ENCODE measurements at regions not wholly inside any gene's neighbourhood (a gene's known extent, or its start where the extent isn't known, plus 50 kb on each side); places are given as distances from the start of the nearest gene placed in this dataset.
A peak's percentile ranks its signal among the peaks of the same experiment; 100 is the strongest.
"Not testable (repeated sequence)": the region's sequence is repeated elsewhere in the genome, so short reads cannot be mapped to it uniquely, and the experiment has no call there.

DNA sequence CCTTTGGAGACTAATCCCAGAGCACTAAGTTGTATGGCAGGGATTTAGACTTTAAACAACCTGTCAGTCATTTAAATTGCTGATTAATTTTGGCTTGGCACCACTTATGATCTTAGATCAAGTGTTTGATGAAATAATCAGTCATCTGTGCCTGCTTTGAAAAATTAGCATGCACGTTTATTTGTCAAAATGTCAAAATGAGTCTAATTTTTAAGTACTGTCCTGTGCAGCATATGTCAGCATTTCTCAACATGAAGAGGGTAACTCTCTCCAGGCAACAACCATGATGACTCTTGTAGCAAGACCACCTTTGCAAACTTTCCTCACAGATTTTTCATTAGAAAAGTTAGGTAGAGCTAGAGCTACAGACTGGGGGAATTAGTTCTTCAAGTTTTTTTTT, 155.7 kb upstream of the GJE1 start:
- intact Hi-C loops (cut with micrococcal nuclease; ENCODE audit: unreplicated experiment) = no loop called here
- H3K36me3 ChIP-seq (ENCODE audit: low read depth) = no peaks in the 10 kb centered on the region
- TF ChIP-seq, protein P1, sequence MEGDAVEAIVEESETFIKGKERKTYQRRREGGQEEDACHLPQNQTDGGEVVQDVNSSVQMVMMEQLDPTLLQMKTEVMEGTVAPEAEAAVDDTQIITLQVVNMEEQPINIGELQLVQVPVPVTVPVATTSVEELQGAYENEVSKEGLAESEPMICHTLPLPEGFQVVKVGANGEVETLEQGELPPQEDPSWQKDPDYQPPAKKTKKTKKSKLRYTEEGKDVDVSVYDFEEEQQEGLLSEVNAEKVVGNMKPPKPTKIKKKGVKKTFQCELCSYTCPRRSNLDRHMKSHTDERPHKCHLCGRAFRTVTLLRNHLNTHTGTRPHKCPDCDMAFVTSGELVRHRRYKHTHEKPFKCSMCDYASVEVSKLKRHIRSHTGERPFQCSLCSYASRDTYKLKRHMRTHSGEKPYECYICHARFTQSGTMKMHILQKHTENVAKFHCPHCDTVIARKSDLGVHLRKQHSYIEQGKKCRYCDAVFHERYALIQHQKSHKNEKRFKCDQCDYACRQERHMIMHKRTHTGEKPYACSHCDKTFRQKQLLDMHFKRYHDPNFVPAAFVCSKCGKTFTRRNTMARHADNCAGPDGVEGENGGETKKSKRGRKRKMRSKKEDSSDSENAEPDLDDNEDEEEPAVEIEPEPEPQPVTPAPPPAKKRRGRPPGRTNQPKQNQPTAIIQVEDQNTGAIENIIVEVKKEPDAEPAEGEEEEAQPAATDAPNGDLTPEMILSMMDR (conservative IDR thresholded peaks at IDR 0.05) = no peak
- TF ChIP-seq EZH2 (IDR thresholded peaks at IDR 0.05; ENCODE audit: low read depth) = no peak
- no peaks in the 10 kb centered on the region for H3K9me2 ChIP-seq (ENCODE audit: insufficient read depth)
- no TSS peak for BruUV-seq (replicated peaks)
- H3K4me2 ChIP-seq = no peak overlapping the region
- no peaks in the 10 kb centered on the region for H3F3A ChIP-seq (ENCODE audit: insufficient read depth, low read depth)
- H3K4me3 ChIP-seq = no peak overlapping the region
- no peaks in the 10 kb centered on the region for H3K79me2 ChIP-seq (ENCODE audit: low read depth)
- H3K9me3 ChIP-seq (ENCODE audit: insufficient read depth, low read depth) = no peaks in the 10 kb centered on the region; the same call in 1 of the 2 replicates
- no peak overlapping the region for H3K27ac ChIP-seq
- no peaks in the 10 kb centered on the region for H4K20me1 ChIP-seq (ENCODE audit: insufficient read depth)
- no peaks in the 10 kb centered on the region for H3K27me3 ChIP-seq (ENCODE audit: insufficient read depth, low read depth)
- H2AFZ ChIP-seq = no peak overlapping the region
- DNase-seq = no peak
- ChIA-PET POLR2A (ENCODE audit: unreplicated experiment) (no interaction called here), CTCF (no interaction called here)
- no peaks in the 10 kb centered on the region for H3K4me1 ChIP-seq (replicated peaks; ENCODE audit: insufficient read depth)

DNA sequence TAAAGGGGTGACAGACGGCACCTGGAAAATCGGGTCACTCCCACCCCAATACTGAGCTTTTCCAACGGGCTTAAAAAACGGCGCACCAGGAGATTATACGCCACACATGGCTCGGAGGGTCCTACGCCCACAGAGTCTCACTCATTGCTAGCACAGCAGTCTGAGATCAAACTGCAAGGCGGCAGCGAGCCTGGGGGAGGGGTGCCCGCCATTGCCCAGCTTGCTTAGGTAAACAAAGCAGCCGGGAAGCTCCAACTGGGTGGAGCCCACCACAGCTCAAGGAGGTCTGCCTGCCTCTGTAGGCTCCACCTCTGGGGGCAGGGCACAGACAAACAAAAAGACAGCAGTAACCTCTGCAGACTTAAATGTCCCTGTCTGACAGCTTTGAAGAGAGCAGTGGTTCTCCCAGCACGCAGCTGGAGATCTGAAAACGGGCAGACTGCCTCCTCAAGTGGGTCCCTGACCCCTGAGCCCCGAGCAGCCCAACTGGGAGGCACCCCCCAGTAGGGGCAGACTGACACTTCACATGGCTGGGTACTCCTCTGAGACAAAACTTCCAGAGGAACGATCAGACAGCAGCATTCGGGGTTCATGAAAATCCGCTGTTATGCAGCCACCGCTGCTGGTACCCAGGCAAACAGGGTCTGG, 162.8 kb upstream of the GJE1 start:
- CTCF ChIA-PET; H3F3A ChIP-seq (ENCODE audit: insufficient read depth, low read depth); H3K27ac ChIP-seq; H3K9me3 ChIP-seq (ENCODE audit: insufficient read depth, low read depth); H3K4me1 ChIP-seq (replicated peaks; ENCODE audit: insufficient read depth); DNase-seq; BruUV-seq (replicated peaks); H3K79me2 ChIP-seq (ENCODE audit: low read depth); POLR2A ChIA-PET (ENCODE audit: unreplicated experiment); H3K9me2 ChIP-seq (ENCODE audit: insufficient read depth); H4K20me1 ChIP-seq (ENCODE audit: insufficient read depth); intact Hi-C loops (cut with micrococcal nuclease; ENCODE audit: unreplicated experiment); H3K27me3 ChIP-seq (ENCODE audit: insufficient read depth, low read depth); H3K36me3 ChIP-seq (ENCODE audit: low read depth): not testable (repeated sequence)
- Histone ChIP-seq H2AFZ (peak overlapping the region; percentile 37; the same call in 1 of the 2 replicates), H3K4me3 (peak overlapping the region; percentile 42; the same call in 1 of the 2 replicates), H3K4me2 (peak overlapping the region; percentile 76)

DNA sequence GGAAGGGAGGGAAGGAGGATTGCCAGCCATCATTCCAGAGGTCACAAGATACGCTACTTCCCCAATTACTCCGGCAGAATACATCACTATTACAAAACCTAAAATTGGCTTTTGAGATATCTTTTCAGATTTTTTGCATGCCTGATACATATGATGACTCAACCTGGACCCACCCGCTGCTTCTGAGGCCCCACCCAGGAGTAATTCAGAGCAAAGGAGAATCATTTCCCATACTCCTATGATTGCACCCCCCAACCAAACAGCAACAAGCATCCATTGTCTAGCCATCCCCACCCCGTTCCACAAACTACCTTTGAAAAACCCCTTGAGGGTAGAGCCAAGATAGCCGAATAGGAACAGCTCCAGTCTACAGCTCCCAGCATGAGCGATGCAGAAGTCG, 163.5 kb upstream of the GJE1 start:
- Histone ChIP-seq H3K4me2 (peak overlapping the region; percentile 76), H3K27me3 (ENCODE audit: insufficient read depth, low read depth) (no peaks in the 10 kb centered on the region), H3K9me3 (ENCODE audit: insufficient read depth, low read depth) (no peaks in the 10 kb centered on the region), H3K4me1 (replicated peaks; ENCODE audit: insufficient read depth) (0 out of 2 replicates have a peak, but pooled peaks cover 6% of the 10 kb centered on the region), H4K20me1 (ENCODE audit: insufficient read depth) (no peaks in the 10 kb centered on the region), H3K4me3 (peak overlapping the region; percentile 42; the same call in 1 of the 2 replicates), H3F3A (ENCODE audit: insufficient read depth, low read depth) (no peaks in the 10 kb centered on the region), H3K36me3 (ENCODE audit: low read depth) (no peaks in the 10 kb centered on the region), H3K79me2 (ENCODE audit: low read depth) (no peaks in the 10 kb centered on the region), H3K27ac (no peak overlapping the region), H3K9me2 (ENCODE audit: insufficient read depth) (no peaks in the 10 kb centered on the region; the same call in 1 of the 2 replicates), H2AFZ (peak overlapping the region; percentile 37; the same call in 1 of the 2 replicates)
- intact Hi-C loops (cut with micrococcal nuclease; ENCODE audit: unreplicated experiment) = no loop called here
- TF ChIP-seq, protein P1 (conservative IDR thresholded peaks at IDR 0.05) = no peak
- TF ChIP-seq EZH2 (IDR thresholded peaks at IDR 0.05; ENCODE audit: low read depth) = no peak
- no TSS peak for BruUV-seq (replicated peaks)
- no peak for DNase-seq
- ChIA-PET POLR2A (ENCODE audit: unreplicated experiment) (no interaction called here), CTCF (no interaction called here)

DNA sequence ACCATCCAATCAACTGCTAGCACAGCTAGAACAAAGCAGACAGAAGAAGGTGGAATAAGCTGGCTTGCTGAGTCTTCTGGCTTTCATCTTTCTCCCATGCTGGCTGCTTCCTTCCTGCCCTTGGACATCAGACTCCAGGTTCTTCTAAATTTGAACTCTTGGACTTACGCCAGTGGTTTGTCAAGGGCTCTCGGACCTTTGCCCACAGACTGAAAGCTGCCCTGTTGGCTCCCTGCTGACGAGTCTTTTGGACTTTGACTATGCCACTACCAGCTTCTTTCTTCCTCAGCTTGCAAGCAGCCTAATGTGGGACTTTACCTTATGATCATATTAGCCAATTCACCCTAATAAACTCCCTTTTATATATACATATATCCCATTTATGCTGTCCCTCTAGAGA, 164.1 kb upstream of the GJE1 start:
- Histone ChIP-seq H3K9me2 (ENCODE audit: insufficient read depth) (no peaks in the 10 kb centered on the region; the same call in 1 of the 2 replicates), H3K4me1 (replicated peaks; ENCODE audit: insufficient read depth) (0 out of 2 replicates have a peak, but pooled peaks cover 6% of the 10 kb centered on the region), H3K4me3 (no peak overlapping the region), H3K36me3 (ENCODE audit: low read depth) (no peaks in the 10 kb centered on the region), H3K79me2 (ENCODE audit: low read depth) (no peaks in the 10 kb centered on the region), H3F3A (ENCODE audit: insufficient read depth, low read depth) (no peaks in the 10 kb centered on the region), H3K27me3 (ENCODE audit: insufficient read depth, low read depth) (no peaks in the 10 kb centered on the region), H4K20me1 (ENCODE audit: insufficient read depth) (no peaks in the 10 kb centered on the region), H3K9me3 (ENCODE audit: insufficient read depth, low read depth) (no peaks in the 10 kb centered on the region), H2AFZ (no peak overlapping the region), H3K27ac (no peak overlapping the region), H3K4me2 (no peak overlapping the region)
- intact Hi-C loops (cut with micrococcal nuclease; ENCODE audit: unreplicated experiment) = no loop called here
- no peak for TF ChIP-seq EZH2 (IDR thresholded peaks at IDR 0.05; ENCODE audit: low read depth)
- TF ChIP-seq, protein P1 (conservative IDR thresholded peaks at IDR 0.05) = no peak
- ChIA-PET POLR2A (ENCODE audit: unreplicated experiment) (no interaction called here), CTCF (no interaction called here)
- BruUV-seq (replicated peaks) = no TSS peak
- no peak for DNase-seq

All from PC-9 (cell line).